ENCODE measurements at regions not wholly inside any gene's neighbourhood (a gene's known extent, or its start where the extent isn't known, plus 50 kb on each side); places are given as distances from the start of the nearest gene placed in this dataset.

DNA sequence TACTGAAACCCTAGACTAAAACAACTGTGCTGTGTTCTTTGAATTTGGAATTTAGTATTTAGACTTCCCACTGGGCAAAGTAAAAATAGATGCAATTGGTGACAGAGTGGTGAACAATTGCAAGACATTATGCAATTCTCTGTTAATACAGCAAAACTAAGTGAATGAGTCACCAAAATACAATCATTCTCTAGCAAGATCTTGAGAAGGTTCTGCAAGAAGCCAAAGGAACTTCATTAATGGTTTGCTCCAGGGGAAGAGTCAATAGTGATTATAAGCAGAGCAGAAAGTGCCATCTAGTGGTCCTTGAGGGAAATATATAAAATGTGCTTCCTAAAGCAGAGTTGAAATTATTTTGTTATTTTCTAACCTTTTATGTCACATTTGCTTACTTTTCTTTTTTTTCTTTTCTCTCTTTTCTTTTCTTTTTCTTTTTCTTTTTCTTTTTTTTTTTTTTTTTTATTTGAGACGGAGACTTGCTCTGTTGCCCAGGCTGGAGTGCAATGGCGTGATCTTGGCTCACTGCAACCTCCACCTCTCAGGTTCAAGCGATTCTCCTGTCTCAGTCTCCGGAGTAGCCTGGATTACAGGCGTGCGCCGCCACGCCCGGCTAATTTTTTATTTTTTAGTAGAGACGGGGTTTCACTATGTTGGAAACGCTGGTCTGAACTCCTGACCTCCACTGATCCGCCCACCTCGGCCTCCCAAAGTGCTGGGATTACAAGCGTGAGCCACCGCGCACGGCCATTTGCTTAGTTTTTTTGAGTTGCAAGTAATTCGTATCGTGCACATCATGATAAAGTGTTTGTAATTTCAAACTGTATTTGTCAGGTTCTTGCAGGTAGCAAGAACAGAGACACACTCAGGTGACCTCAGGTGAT lies 99.2 kb downstream of the CTH start:
- intact Hi-C loops (cut with DNase I; ENCODE audit: low total_unique reads) (loop anchor here (5.0 to 10.0 kb wide), 2 partner anchors 68 to 375 kb away; no protein-coding TSS in a partner anchor), in situ Hi-C loops (cut with MboI; ENCODE audit: low pct_ligation_motif_present in 1 of 4, low pct_unique_long_range_greater_than_20kb in 1 of 4, low sequenced_read_pairs in 3 of 4) (loop anchor here (5.0 to 10.0 kb wide), 2 partner anchors 373 to 375 kb away; no protein-coding TSS in a partner anchor)
- H3K27ac ChIP-seq: no peak overlapping the region
- WGBS, 2 donors (ENCODE audit: low coverage in 1 of 2): 43 to 65% methylated on average over 4 to 19 of the region's 19 CpGs
- TF ChIP-seq POLR2A (IDR thresholded peaks at IDR 0.05) (no peak), POLR2AphosphoS5 (IDR thresholded peaks at IDR 0.05) (peak in 1 of 3 donors; percentile 46), CTCF (IDR thresholded peaks at IDR 0.05) (peak; percentile 67 to 78 (median 73))
- H3K9me3 ChIP-seq: no peaks in the 10 kb centered on the region
- DNase-seq: no peak
- no peak overlapping the region for H3K4me3 ChIP-seq
- H3K4me1 ChIP-seq: peaks cover 0 to 3% (median 0%) of the 10 kb centered on the region in 4 donors
- no peaks in the 10 kb centered on the region for H3K27me3 ChIP-seq
- H3K36me3 ChIP-seq: no peaks in the 10 kb centered on the region

DNA sequence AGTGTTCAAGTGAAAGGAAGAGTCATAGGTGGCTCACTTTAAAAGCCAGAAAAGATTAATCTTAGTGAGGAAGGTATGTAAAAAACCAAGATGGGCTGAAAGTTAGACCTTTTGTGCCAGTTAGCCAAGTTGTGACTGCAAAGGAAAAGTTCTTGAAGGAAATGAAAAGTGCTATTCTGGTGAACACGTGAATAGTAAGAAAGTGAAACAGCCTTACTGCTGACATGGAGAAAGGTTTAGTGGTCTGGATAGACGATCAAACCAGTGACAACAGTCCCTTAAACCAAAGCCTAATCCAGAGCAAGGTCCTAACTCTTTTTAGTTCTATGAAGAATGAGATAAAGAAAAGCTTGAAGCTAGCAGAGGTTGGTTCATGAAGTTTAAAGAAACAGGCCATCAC lies 106.4 kb downstream of the CTH start:
- H3K36me3 ChIP-seq: no peaks in the 10 kb centered on the region
- DNase-seq: no peak
- TF ChIP-seq CTCF (IDR thresholded peaks at IDR 0.05) (no peak), EP300 (IDR thresholded peaks at IDR 0.05; ENCODE audit: low read depth) (no peak)
- H3K27me3 ChIP-seq: no peaks in the 10 kb centered on the region
- H3K9me3 ChIP-seq: no peaks in the 10 kb centered on the region
- H3K27ac ChIP-seq: no peak overlapping the region
- no peaks in the 10 kb centered on the region for H3K4me1 ChIP-seq
- intact Hi-C loops (cut with DNase I; ENCODE audit: low total_unique reads) (loop anchor here (10.0 kb wide), 1 partner anchor 383 kb away; no protein-coding TSS in a partner anchor), in situ Hi-C loops (cut with MboI; ENCODE audit: low pct_ligation_motif_present in 1 of 4, low pct_unique_long_range_greater_than_20kb in 1 of 4, low sequenced_read_pairs in 3 of 4) (loop anchor here in 2 of 4 donors (10.0 kb wide), 1 partner anchor 383 kb away; no protein-coding TSS in a partner anchor)
- 56 to 62% methylated on average over 2 of the region's 2 CpGs for WGBS, 2 donors (ENCODE audit: low coverage in 1 of 2)
- H3K4me3 ChIP-seq: no peak overlapping the region

DNA sequence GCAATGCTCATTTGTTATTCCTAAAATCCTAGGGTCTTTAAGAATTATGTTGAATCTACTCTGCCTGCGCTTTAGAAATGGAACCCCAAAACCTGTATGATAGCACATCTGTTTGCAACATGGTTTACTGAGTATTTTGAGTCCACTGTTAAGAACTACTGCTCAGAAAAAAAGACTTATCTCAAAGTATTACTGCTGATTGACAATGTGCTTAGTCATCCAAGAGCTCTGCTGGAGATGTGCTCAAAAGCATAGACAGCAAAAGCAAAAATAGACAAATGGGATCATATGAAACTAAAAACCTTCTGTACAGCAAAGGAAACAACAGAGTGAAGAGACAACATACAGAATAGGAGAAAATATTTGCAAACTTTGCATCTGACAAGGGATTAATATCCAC lies 107.0 kb downstream of the CTH start:
- TF ChIP-seq POLR2A (IDR thresholded peaks at IDR 0.05): no peak
- no peak for TF ChIP-seq POLR2AphosphoS5 (IDR thresholded peaks at IDR 0.05)
- TF ChIP-seq CTCF (IDR thresholded peaks at IDR 0.05): no peak
- no peak for TF ChIP-seq EP300 (IDR thresholded peaks at IDR 0.05; ENCODE audit: low read depth)
- Histone ChIP-seq H3K36me3 (no peaks in the 10 kb centered on the region), H3K4me3 (no peak overlapping the region), H3K27me3 (no peaks in the 10 kb centered on the region), H3K4me1 (no peaks in the 10 kb centered on the region), H3K9me3 (no peaks in the 10 kb centered on the region), H3K27ac (no peak overlapping the region)
- intact Hi-C loops (cut with DNase I; ENCODE audit: low total_unique reads): loop anchor here (10.0 kb wide), 1 partner anchor 383 kb away; no protein-coding TSS in a partner anchor
- in situ Hi-C loops (cut with MboI; ENCODE audit: low pct_ligation_motif_present in 1 of 4, low pct_unique_long_range_greater_than_20kb in 1 of 4, low sequenced_read_pairs in 3 of 4): loop anchor here in 2 of 4 donors (10.0 kb wide), 1 partner anchor 383 kb away; no protein-coding TSS in a partner anchor
- DNase-seq: no peak
- 83 to 89% methylated on average over 1 of the region's 1 CpG for WGBS, 2 donors (ENCODE audit: low coverage in 1 of 2)

GRCh38 chr1:70528590-70529333 lies 117.7 kb downstream of the CTH start:
- H3K4me3 ChIP-seq: no peak overlapping the region
- intact Hi-C loops (cut with DNase I; ENCODE audit: low total_unique reads) (no loop called here), in situ Hi-C loops (cut with MboI; ENCODE audit: low pct_ligation_motif_present in 1 of 4, low pct_unique_long_range_greater_than_20kb in 1 of 4, low sequenced_read_pairs in 3 of 4) (loop anchor here (5.0 to 25.0 kb wide), 3 partner anchors 509 to 524 kb away; partner anchors contain the start of gene PTGER3 (in 2 of the 4))
- H3K9me3 ChIP-seq: no peaks in the 10 kb centered on the region
- TF ChIP-seq CTCF (IDR thresholded peaks at IDR 0.05): peak; percentile 32 to 46 (median 38)
- no peak for TF ChIP-seq POLR2A (IDR thresholded peaks at IDR 0.05)
- no peak for DNase-seq
- H3K27ac ChIP-seq: no peak overlapping the region
- H3K27me3 ChIP-seq: no peaks in the 10 kb centered on the region
- no peaks in the 10 kb centered on the region for H3K36me3 ChIP-seq
- 33 to 51% methylated on average over 9 to 12 of the region's 12 CpGs for WGBS, 2 donors (ENCODE audit: low coverage in 1 of 2)
- H3K4me1 ChIP-seq: no peaks in the 10 kb centered on the region
